NB4 (cell line): ENCODE measurements at regions not wholly inside any gene's neighbourhood (a gene's known extent, or its start where the extent isn't known, plus 50 kb on each side); places are given as distances from the start of the nearest gene placed in this dataset.

Experiments
- DNase-seq: peaks from one replicate; pipeline ENCODE4 v3.0.0; 2010; ENCODE audit warnings: low read depth
- H3K4me3 ChIP-seq: one replicate; pipeline ENCODE4 v1.5.1; 2011; ENCODE audit warnings: mild to moderate bottlenecking, low read depth, low read length, moderate library complexity
- MYC ChIP-seq: IDR thresholded peaks from 2 replicates; pipeline ENCODE4 v1.6.1; 2011; ENCODE audit warnings: low read depth, low read length
- POLR2A ChIP-seq: IDR thresholded peaks from 2 replicates; pipeline ENCODE4 v1.6.1; 2011; ENCODE audit warnings: mild to moderate bottlenecking; ENCODE audit not compliant: insufficient read length; ENCODE audit errors: extremely low read depth
- TF ChIP-seq, protein P1 (sequence below): IDR thresholded peaks from 2 replicates; pipeline ENCODE4 v1.6.1; 2011; ENCODE audit warnings: low read depth, low read length
- TF ChIP-seq, protein P2 (sequence below): IDR thresholded peaks from one replicate; pipeline ENCODE4 v1.5.1; 2012; ENCODE audit warnings: low read depth, low read length

DNA sequence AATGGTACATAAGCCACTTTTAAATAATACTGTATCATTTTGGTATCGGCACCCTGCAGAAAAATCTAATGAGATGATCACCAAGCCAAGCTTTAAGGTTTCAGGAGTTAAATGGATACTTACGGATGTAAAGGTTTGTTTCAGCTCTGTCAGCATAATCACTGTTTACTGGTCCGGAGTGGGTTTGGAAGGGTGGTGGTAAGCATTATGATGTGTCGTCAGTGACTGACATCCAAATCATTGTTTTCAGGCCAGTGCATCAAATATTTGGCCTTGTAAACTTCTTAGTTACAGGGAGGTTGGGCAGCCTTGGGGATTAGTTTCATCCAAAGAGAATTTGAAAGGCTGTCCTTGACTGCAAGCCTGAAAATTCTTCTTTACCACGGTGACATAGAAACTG is 50.0 kb upstream of the ATL2 start:
- H3K4me3 ChIP-seq: no peak overlapping the region
- no peak for DNase-seq
- TF ChIP-seq MYC (no peak), POLR2A (no peak)
- TF ChIP-seq, protein P1, sequence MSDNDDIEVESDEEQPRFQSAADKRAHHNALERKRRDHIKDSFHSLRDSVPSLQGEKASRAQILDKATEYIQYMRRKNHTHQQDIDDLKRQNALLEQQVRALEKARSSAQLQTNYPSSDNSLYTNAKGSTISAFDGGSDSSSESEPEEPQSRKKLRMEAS: no peak
- TF ChIP-seq, protein P2, sequence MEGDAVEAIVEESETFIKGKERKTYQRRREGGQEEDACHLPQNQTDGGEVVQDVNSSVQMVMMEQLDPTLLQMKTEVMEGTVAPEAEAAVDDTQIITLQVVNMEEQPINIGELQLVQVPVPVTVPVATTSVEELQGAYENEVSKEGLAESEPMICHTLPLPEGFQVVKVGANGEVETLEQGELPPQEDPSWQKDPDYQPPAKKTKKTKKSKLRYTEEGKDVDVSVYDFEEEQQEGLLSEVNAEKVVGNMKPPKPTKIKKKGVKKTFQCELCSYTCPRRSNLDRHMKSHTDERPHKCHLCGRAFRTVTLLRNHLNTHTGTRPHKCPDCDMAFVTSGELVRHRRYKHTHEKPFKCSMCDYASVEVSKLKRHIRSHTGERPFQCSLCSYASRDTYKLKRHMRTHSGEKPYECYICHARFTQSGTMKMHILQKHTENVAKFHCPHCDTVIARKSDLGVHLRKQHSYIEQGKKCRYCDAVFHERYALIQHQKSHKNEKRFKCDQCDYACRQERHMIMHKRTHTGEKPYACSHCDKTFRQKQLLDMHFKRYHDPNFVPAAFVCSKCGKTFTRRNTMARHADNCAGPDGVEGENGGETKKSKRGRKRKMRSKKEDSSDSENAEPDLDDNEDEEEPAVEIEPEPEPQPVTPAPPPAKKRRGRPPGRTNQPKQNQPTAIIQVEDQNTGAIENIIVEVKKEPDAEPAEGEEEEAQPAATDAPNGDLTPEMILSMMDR: no peak
